PFSK-1 (cell line): ENCODE measurements at regions not wholly inside any gene's neighbourhood (a gene's known extent, or its start where the extent isn't known, plus 50 kb on each side); places are given as distances from the start of the nearest gene placed in this dataset.

Source experiments
- FOXP2 ChIP-seq: optimal IDR thresholded peaks from 2 replicates; pipeline ENCODE3; 2011; ENCODE audit warnings: borderline replicate concordance, control low read depth, inconsistent platforms; ENCODE audit not compliant: insufficient read depth; ENCODE audit errors: extremely low read length, extremely low read depth
- POLR2AphosphoS5 ChIP-seq: IDR thresholded peaks from 2 replicates; pipeline ENCODE4 v1.6.1; 2012; ENCODE audit warnings: low read depth, mild to moderate bottlenecking, control low read depth, low read length, moderate library complexity
- REST ChIP-seq, 2 experiments: IDR thresholded peaks; 2 replicates each; pipeline versions ENCODE4 v1.6.1 to v1.8.0; 2011 to 2012; ENCODE audit warnings: low read depth in 2 of 2, low read length in 2 of 2, control low read depth in 1 of 2, inconsistent platforms in 1 of 2, mild to moderate bottlenecking in 1 of 2, moderate library complexity in 1 of 2; ENCODE audit not compliant: insufficient read depth in 1 of 2
- SIN3A ChIP-seq: IDR thresholded peaks from 2 replicates; pipeline ENCODE4 v1.6.1; 2012; ENCODE audit warnings: mild to moderate bottlenecking, low read length, moderate library complexity, borderline replicate concordance; ENCODE audit not compliant: insufficient read depth
- TAF1 ChIP-seq: IDR thresholded peaks from 2 replicates; pipeline ENCODE4 v1.6.1; 2012; ENCODE audit warnings: low read length, control low read depth, borderline replicate concordance; ENCODE audit not compliant: insufficient read depth

GRCh38 chr5:158308429-158309025 is 449.6 kb upstream of the CLINT1 start:
- no peak for TF ChIP-seq POLR2AphosphoS5
- no peak for TF ChIP-seq SIN3A
- TF ChIP-seq TAF1 = no peak
- TF ChIP-seq REST (IDR thresholded peaks at IDR 0.05; ENCODE audit: insufficient read depth in 1 of 2, low read depth in 2 of 2, low read length in 2 of 2) = no peak
- TF ChIP-seq FOXP2 = no peak

- no peak for TF ChIP-seq POLR2AphosphoS5
Observed at GRCh38 chr5:158305861-158306260, 446.9 kb upstream of the CLINT1 start.

GRCh38 chr5:158304607-158305006 is 445.7 kb upstream of the CLINT1 start:
- TF ChIP-seq POLR2AphosphoS5 = no peak

GRCh38 chr5:158303883-158304282 is 444.9 kb upstream of the CLINT1 start:
- TF ChIP-seq REST (IDR thresholded peaks at IDR 0.05; ENCODE audit: insufficient read depth in 1 of 2, low read depth in 2 of 2, low read length in 2 of 2) (no peak), POLR2AphosphoS5 (no peak), FOXP2 (no peak), SIN3A (no peak), TAF1 (no peak)

- TF ChIP-seq REST (IDR thresholded peaks at IDR 0.05; ENCODE audit: insufficient read depth in 1 of 2, low read depth in 2 of 2, low read length in 2 of 2) (no peak), POLR2AphosphoS5 (no peak)
Observed at GRCh38 chr5:158303275-158303674, 444.3 kb upstream of the CLINT1 start.

GRCh38 chr5:158302029-158302428 is 443.1 kb upstream of the CLINT1 start:
- TF ChIP-seq TAF1 (no peak), POLR2AphosphoS5 (no peak), FOXP2 (no peak), SIN3A (no peak), REST (IDR thresholded peaks at IDR 0.05; ENCODE audit: insufficient read depth in 1 of 2, low read depth in 2 of 2, low read length in 2 of 2) (no peak)
